ENCODE measurements at regions not wholly inside any gene's neighbourhood (a gene's known extent, or its start where the extent isn't known, plus 50 kb on each side); places are given as distances from the start of the nearest gene placed in this dataset.

GRCh38 chr21:15285556-15285955 lies 220.8 kb upstream of the NRIP1 start:
- intact Hi-C loops (cut with micrococcal nuclease; ENCODE audit: unreplicated experiment): no loop called here
- no peak overlapping the region for H3K27ac Mint-ChIP-seq (ENCODE audit: unreplicated experiment)
- BruUV-seq (replicated peaks): no TSS peak
- CTCF ChIA-PET: no interaction called here
- TF ChIP-seq CTCF (IDR thresholded peaks at IDR 0.05; ENCODE audit: unreplicated experiment): no peak
- H3K4me1 Mint-ChIP-seq (ENCODE audit: low read depth, unreplicated experiment): peaks cover under 1% of the 10 kb centered on the region
- H3K27me3 Mint-ChIP-seq (ENCODE audit: unreplicated experiment): no peaks in the 10 kb centered on the region
- H3K36me3 Mint-ChIP-seq (ENCODE audit: insufficient read depth, unreplicated experiment): no peaks in the 10 kb centered on the region
- no peak overlapping the region for H3K4me3 Mint-ChIP-seq (ENCODE audit: low read depth, unreplicated experiment)
- H3K9me3 Mint-ChIP-seq (ENCODE audit: low read depth, unreplicated experiment): peaks cover 2% of the 10 kb centered on the region
- DNase-seq: no peak

- BruUV-seq (replicated peaks): no TSS peak
- intact Hi-C loops (cut with micrococcal nuclease; ENCODE audit: unreplicated experiment): no loop called here
Measured at GRCh38 chr21:15289246-15289645, 224.4 kb upstream of the NRIP1 start.

GRCh38 chr21:15289896-15290841 lies 225.4 kb upstream of the NRIP1 start:
- peak overlapping the region; percentile 35 for H3K4me3 Mint-ChIP-seq (ENCODE audit: low read depth, unreplicated experiment)
- CTCF ChIA-PET: interaction anchor here (0.6 kb wide), 1 partner anchor 87 kb away, joined by 3 read pairs; no protein-coding TSS in a partner anchor
- H3K36me3 Mint-ChIP-seq (ENCODE audit: insufficient read depth, unreplicated experiment): no peaks in the 10 kb centered on the region
- no TSS peak for BruUV-seq (replicated peaks)
- no peaks in the 10 kb centered on the region for H3K27me3 Mint-ChIP-seq (ENCODE audit: unreplicated experiment)
- H3K4me1 Mint-ChIP-seq (ENCODE audit: low read depth, unreplicated experiment): peaks cover 33% of the 10 kb centered on the region
- H3K27ac Mint-ChIP-seq (ENCODE audit: unreplicated experiment): no peak overlapping the region
- intact Hi-C loops (cut with micrococcal nuclease; ENCODE audit: unreplicated experiment): no loop called here
- no peak for TF ChIP-seq CTCF (IDR thresholded peaks at IDR 0.05; ENCODE audit: unreplicated experiment)
- peak; percentile 73 for DNase-seq
- peaks cover 2% of the 10 kb centered on the region for H3K9me3 Mint-ChIP-seq (ENCODE audit: low read depth, unreplicated experiment)

More at GRCh38 chr21:15289246-15289645, 224.4 kb upstream of the NRIP1 start:
- Mint-ChIP-seq H3K4me1 (ENCODE audit: low read depth, unreplicated experiment) (peaks cover 33% of the 10 kb centered on the region), H3K9me3 (ENCODE audit: low read depth, unreplicated experiment) (peaks cover 2% of the 10 kb centered on the region), H3K36me3 (ENCODE audit: insufficient read depth, unreplicated experiment) (no peaks in the 10 kb centered on the region), H3K4me3 (ENCODE audit: low read depth, unreplicated experiment) (no peak overlapping the region), H3K27ac (ENCODE audit: unreplicated experiment) (no peak overlapping the region), H3K27me3 (ENCODE audit: unreplicated experiment) (no peaks in the 10 kb centered on the region)
- no peak for DNase-seq
- CTCF ChIA-PET: no interaction called here
- no peak for TF ChIP-seq CTCF (IDR thresholded peaks at IDR 0.05; ENCODE audit: unreplicated experiment)

- TF ChIP-seq CTCF (IDR thresholded peaks at IDR 0.05; ENCODE audit: unreplicated experiment): no peak
- no peaks in the 10 kb centered on the region for H3K36me3 Mint-ChIP-seq (ENCODE audit: insufficient read depth, unreplicated experiment)
- no peaks in the 10 kb centered on the region for H3K27me3 Mint-ChIP-seq (ENCODE audit: unreplicated experiment)
- no peak for DNase-seq
- no peaks in the 10 kb centered on the region for H3K9me3 Mint-ChIP-seq (ENCODE audit: low read depth, unreplicated experiment)
- CTCF ChIA-PET: interaction anchor here (0.5 kb wide), 1 partner anchor 521 kb away, joined by 9 read pairs; no protein-coding TSS in a partner anchor
- no peak overlapping the region for H3K4me3 Mint-ChIP-seq (ENCODE audit: low read depth, unreplicated experiment)
- no TSS peak for BruUV-seq (replicated peaks)
- H3K27ac Mint-ChIP-seq (ENCODE audit: unreplicated experiment): no peak overlapping the region
- intact Hi-C loops (cut with micrococcal nuclease; ENCODE audit: unreplicated experiment): no loop called here
- H3K4me1 Mint-ChIP-seq (ENCODE audit: low read depth, unreplicated experiment): peaks cover 33% of the 10 kb centered on the region
Measured at GRCh38 chr21:15291621-15292266, 226.9 kb upstream of the NRIP1 start.

All from Calu3 (cell line).